ENCODE measurements at regions not wholly inside any gene's neighbourhood (a gene's known extent, or its start where the extent isn't known, plus 50 kb on each side); places are given as distances from the start of the nearest gene placed in this dataset.

DNA sequence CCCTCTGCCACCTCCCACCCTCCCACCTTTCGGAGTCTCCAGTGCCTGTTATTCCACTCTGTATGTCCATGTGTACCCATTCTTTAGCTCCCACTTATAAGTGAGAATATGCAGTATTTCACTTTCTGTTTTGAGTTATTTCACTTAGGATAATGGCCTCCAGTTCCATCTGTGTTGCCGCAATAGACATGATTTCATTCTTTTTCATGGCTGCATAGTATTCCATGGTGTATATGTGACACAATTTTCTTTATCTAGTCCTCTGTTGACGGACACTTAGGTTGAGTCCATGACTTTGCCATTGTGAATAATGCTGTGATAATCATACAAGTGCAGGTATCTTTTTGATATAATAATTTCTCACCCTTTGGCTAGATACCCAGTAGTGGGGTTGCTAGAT, 91.0 kb upstream of the UBE3A start:
- TF ChIP-seq, protein P1, sequence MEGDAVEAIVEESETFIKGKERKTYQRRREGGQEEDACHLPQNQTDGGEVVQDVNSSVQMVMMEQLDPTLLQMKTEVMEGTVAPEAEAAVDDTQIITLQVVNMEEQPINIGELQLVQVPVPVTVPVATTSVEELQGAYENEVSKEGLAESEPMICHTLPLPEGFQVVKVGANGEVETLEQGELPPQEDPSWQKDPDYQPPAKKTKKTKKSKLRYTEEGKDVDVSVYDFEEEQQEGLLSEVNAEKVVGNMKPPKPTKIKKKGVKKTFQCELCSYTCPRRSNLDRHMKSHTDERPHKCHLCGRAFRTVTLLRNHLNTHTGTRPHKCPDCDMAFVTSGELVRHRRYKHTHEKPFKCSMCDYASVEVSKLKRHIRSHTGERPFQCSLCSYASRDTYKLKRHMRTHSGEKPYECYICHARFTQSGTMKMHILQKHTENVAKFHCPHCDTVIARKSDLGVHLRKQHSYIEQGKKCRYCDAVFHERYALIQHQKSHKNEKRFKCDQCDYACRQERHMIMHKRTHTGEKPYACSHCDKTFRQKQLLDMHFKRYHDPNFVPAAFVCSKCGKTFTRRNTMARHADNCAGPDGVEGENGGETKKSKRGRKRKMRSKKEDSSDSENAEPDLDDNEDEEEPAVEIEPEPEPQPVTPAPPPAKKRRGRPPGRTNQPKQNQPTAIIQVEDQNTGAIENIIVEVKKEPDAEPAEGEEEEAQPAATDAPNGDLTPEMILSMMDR (IDR thresholded peaks at IDR 0.05), result no peak
- no peak for TF ChIP-seq POLR2AphosphoS5 (IDR thresholded peaks at IDR 0.05)
- no peak for TF ChIP-seq POLR2A (IDR thresholded peaks at IDR 0.05)

All from transverse colon (tissue), 4 donors.